Mesothelial cell of epicardium (in vitro differentiated cells): ENCODE measurements at regions not wholly inside any gene's neighbourhood (a gene's known extent, or its start where the extent isn't known, plus 50 kb on each side); places are given as distances from the start of the nearest gene placed in this dataset.

Source experiments
- DNase-seq, 2 experiments: peaks; one replicate each; pipeline ENCODE4 v3.0.0; 2021; ENCODE audit warnings: low spot score in 2 of 2; ENCODE audit not compliant: unreplicated experiment in 2 of 2
- H3K27ac Mint-ChIP-seq: 2 replicates; pipeline ENCODE4 v1.8.0; 2021; ENCODE audit warnings: mixed read lengths
- H3K27me3 Mint-ChIP-seq: 2 replicates; pipeline ENCODE4 v1.8.0; 2021; ENCODE audit warnings: low read depth, mixed read lengths
- H3K36me3 Mint-ChIP-seq: 2 replicates; pipeline ENCODE4 v1.8.0; 2021; ENCODE audit warnings: mixed read lengths
- H3K4me1 Mint-ChIP-seq: 2 replicates; pipeline ENCODE4 v1.8.0; 2021; ENCODE audit warnings: mixed read lengths
- H3K4me3 Mint-ChIP-seq: 2 replicates; pipeline ENCODE4 v1.8.0; 2021; ENCODE audit warnings: mild to moderate bottlenecking, moderate library complexity, mixed read lengths
- H3K9me3 Mint-ChIP-seq: 2 replicates; pipeline ENCODE4 v1.8.0; 2021; ENCODE audit warnings: mixed read lengths
- CTCF ChIP-seq: fragments of 200-600 bp; sonication (generic); IDR thresholded peaks from one replicate; pipeline ENCODE4 v1.5.0; 2021; ENCODE audit warnings: antibody characterized with exemption; ENCODE audit not compliant: unreplicated experiment

GRCh38 chr9:32867601-32868204 is 84.4 kb downstream of the TMEM215 start:
- no peak for TF ChIP-seq CTCF
- Mint-ChIP-seq H3K36me3 (no peaks in the 10 kb centered on the region), H3K9me3 (no peaks in the 10 kb centered on the region), H3K4me3 (no peak overlapping the region), H3K27ac (no peak overlapping the region), H3K27me3 (peaks cover 17% of the 10 kb centered on the region), H3K4me1 (no peaks in the 10 kb centered on the region)
- no peak for DNase-seq

GRCh38 chr9:32869404-32869803 is 86.1 kb downstream of the TMEM215 start:
- no peak for DNase-seq
- H3K27ac Mint-ChIP-seq = no peak overlapping the region
- no peak overlapping the region for H3K4me3 Mint-ChIP-seq
- no peaks in the 10 kb centered on the region for H3K4me1 Mint-ChIP-seq
- no peaks in the 10 kb centered on the region for H3K9me3 Mint-ChIP-seq
- no peak for TF ChIP-seq CTCF
- no peaks in the 10 kb centered on the region for H3K36me3 Mint-ChIP-seq
- peaks cover 14% of the 10 kb centered on the region for H3K27me3 Mint-ChIP-seq

- no peak for TF ChIP-seq CTCF
Observed at GRCh38 chr9:32873131-32873530, 89.8 kb downstream of the TMEM215 start.

GRCh38 chr9:32873553-32873952 is 90.2 kb downstream of the TMEM215 start:
- TF ChIP-seq CTCF = no peak
- H3K36me3 Mint-ChIP-seq = no peaks in the 10 kb centered on the region
- peaks cover 12% of the 10 kb centered on the region for H3K27me3 Mint-ChIP-seq
- no peak for DNase-seq
- H3K27ac Mint-ChIP-seq = no peak overlapping the region
- H3K9me3 Mint-ChIP-seq = no peaks in the 10 kb centered on the region
- no peak overlapping the region for H3K4me3 Mint-ChIP-seq
- H3K4me1 Mint-ChIP-seq = no peaks in the 10 kb centered on the region

More at GRCh38 chr9:32873131-32873530, 89.8 kb downstream of the TMEM215 start:
- no peaks in the 10 kb centered on the region for H3K36me3 Mint-ChIP-seq
- peaks cover 12% of the 10 kb centered on the region for H3K27me3 Mint-ChIP-seq
- no peaks in the 10 kb centered on the region for H3K9me3 Mint-ChIP-seq
- no peak for DNase-seq
- no peak overlapping the region for H3K4me3 Mint-ChIP-seq
- H3K27ac Mint-ChIP-seq = no peak overlapping the region
- H3K4me1 Mint-ChIP-seq = no peaks in the 10 kb centered on the region

GRCh38 chr9:32875242-32875641 is 91.9 kb downstream of the TMEM215 start:
- H3K27ac Mint-ChIP-seq = no peak overlapping the region
- no peaks in the 10 kb centered on the region for H3K36me3 Mint-ChIP-seq
- H3K9me3 Mint-ChIP-seq = no peaks in the 10 kb centered on the region
- H3K27me3 Mint-ChIP-seq = peaks cover 7% of the 10 kb centered on the region
- no peak overlapping the region for H3K4me3 Mint-ChIP-seq
- DNase-seq = no peak
- TF ChIP-seq CTCF = no peak
- peaks cover 7% of the 10 kb centered on the region for H3K4me1 Mint-ChIP-seq

- peaks cover 7% of the 10 kb centered on the region for H3K27me3 Mint-ChIP-seq
- no peak overlapping the region for H3K4me3 Mint-ChIP-seq
- H3K36me3 Mint-ChIP-seq = no peaks in the 10 kb centered on the region
- no peaks in the 10 kb centered on the region for H3K9me3 Mint-ChIP-seq
- H3K4me1 Mint-ChIP-seq = peaks cover 7% of the 10 kb centered on the region
- TF ChIP-seq CTCF = no peak
- no peak overlapping the region for H3K27ac Mint-ChIP-seq
- DNase-seq = no peak
Observed at GRCh38 chr9:32875748-32876147, 92.4 kb downstream of the TMEM215 start.
